Panc1 (cell line): ENCODE measurements at regions not wholly inside any gene's neighbourhood (a gene's known extent, or its start where the extent isn't known, plus 50 kb on each side); places are given as distances from the start of the nearest gene placed in this dataset.

Source experiments
- POLR2AphosphoS5 ChIP-seq: IDR thresholded peaks from 2 replicates; pipeline ENCODE4 v1.6.1; 2012; ENCODE audit warnings: mild to moderate bottlenecking, low read depth, low read length, moderate library complexity
- SIN3A ChIP-seq: IDR thresholded peaks from 2 replicates; pipeline ENCODE4 v1.6.1; 2012; ENCODE audit warnings: low read depth, mild to moderate bottlenecking, low read length, moderate library complexity, borderline replicate concordance; ENCODE audit not compliant: insufficient read depth
- TCF7L2 ChIP-seq: IDR thresholded peaks from 2 replicates; pipeline ENCODE4 v1.6.1; 2011; ENCODE audit warnings: mild to moderate bottlenecking, low read depth, low read length, inconsistent platforms
- TF ChIP-seq, protein P1 (sequence below): fragments of 450-650 bp; IDR thresholded peaks from 2 replicates; pipeline ENCODE4 v1.5.1; 2017; ENCODE audit warnings: mild to moderate bottlenecking
- TF ChIP-seq, protein P2 (sequence below), 2 experiments: IDR thresholded peaks; 2 replicates each; pipeline ENCODE4 v1.6.1; 2011 to 2012; ENCODE audit warnings: low read depth in 2 of 2, control low read depth in 1 of 2, low read length in 1 of 2, mild to moderate bottlenecking in 1 of 2, moderate library complexity in 1 of 2; ENCODE audit not compliant: insufficient read depth in 1 of 2

DNA sequence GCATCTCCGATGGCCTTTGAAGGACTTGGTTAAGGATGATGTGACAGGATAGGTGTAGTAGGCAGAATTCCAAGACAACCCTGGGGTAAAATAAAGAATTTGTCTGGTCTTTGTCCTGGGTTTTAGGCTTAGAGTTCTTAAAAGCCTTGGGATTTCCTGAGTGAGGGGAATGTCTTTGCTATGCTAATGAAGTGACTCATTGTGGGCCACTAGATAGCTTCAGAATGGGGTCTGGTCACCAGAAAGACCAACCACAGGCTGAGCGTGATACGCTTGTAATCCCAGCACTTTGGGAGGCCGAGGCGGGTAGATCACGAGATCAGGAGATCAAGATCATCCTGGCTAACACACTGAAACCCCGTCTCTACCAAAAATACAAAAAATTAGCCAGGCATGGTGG, 182.8 kb upstream of the TOX3 start:
- TF ChIP-seq, protein P1, sequence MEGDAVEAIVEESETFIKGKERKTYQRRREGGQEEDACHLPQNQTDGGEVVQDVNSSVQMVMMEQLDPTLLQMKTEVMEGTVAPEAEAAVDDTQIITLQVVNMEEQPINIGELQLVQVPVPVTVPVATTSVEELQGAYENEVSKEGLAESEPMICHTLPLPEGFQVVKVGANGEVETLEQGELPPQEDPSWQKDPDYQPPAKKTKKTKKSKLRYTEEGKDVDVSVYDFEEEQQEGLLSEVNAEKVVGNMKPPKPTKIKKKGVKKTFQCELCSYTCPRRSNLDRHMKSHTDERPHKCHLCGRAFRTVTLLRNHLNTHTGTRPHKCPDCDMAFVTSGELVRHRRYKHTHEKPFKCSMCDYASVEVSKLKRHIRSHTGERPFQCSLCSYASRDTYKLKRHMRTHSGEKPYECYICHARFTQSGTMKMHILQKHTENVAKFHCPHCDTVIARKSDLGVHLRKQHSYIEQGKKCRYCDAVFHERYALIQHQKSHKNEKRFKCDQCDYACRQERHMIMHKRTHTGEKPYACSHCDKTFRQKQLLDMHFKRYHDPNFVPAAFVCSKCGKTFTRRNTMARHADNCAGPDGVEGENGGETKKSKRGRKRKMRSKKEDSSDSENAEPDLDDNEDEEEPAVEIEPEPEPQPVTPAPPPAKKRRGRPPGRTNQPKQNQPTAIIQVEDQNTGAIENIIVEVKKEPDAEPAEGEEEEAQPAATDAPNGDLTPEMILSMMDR = no peak
- TF ChIP-seq, protein P2, sequence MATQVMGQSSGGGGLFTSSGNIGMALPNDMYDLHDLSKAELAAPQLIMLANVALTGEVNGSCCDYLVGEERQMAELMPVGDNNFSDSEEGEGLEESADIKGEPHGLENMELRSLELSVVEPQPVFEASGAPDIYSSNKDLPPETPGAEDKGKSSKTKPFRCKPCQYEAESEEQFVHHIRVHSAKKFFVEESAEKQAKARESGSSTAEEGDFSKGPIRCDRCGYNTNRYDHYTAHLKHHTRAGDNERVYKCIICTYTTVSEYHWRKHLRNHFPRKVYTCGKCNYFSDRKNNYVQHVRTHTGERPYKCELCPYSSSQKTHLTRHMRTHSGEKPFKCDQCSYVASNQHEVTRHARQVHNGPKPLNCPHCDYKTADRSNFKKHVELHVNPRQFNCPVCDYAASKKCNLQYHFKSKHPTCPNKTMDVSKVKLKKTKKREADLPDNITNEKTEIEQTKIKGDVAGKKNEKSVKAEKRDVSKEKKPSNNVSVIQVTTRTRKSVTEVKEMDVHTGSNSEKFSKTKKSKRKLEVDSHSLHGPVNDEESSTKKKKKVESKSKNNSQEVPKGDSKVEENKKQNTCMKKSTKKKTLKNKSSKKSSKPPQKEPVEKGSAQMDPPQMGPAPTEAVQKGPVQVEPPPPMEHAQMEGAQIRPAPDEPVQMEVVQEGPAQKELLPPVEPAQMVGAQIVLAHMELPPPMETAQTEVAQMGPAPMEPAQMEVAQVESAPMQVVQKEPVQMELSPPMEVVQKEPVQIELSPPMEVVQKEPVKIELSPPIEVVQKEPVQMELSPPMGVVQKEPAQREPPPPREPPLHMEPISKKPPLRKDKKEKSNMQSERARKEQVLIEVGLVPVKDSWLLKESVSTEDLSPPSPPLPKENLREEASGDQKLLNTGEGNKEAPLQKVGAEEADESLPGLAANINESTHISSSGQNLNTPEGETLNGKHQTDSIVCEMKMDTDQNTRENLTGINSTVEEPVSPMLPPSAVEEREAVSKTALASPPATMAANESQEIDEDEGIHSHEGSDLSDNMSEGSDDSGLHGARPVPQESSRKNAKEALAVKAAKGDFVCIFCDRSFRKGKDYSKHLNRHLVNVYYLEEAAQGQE (IDR thresholded peaks at IDR 0.05; ENCODE audit: insufficient read depth in 1 of 2, low read depth in 2 of 2, low read length in 1 of 2) = no peak
- TF ChIP-seq TCF7L2 (no peak), POLR2AphosphoS5 (no peak), SIN3A (no peak)
